EH (cell line): ENCODE measurements at regions not wholly inside any gene's neighbourhood (a gene's known extent, or its start where the extent isn't known, plus 50 kb on each side); places are given as distances from the start of the nearest gene placed in this dataset.
"Not testable (repeated sequence)": the region's sequence is repeated elsewhere in the genome, so short reads cannot be mapped to it uniquely, and the experiment has no call there.

Experiments
- DNase-seq: peaks from one replicate; pipeline ENCODE4 v3.0.0-alpha.2; 2015; ENCODE audit warnings: low read depth

GRCh38 chr7:80018941-80019808, 115.5 kb upstream of the GNAI1 start:
- peak; percentile 66 for DNase-seq

- peak; percentile 17 for DNase-seq
These were observed 117.4 kb upstream of the GNAI1 start for GRCh38 chr7:80017101-80017698.

- DNase-seq, result peak; percentile 63
These were observed 120.1 kb upstream of the GNAI1 start for GRCh38 chr7:80014511-80014910.

GRCh38 chr7:80008039-80008438, 126.6 kb upstream of the GNAI1 start:
- no peak for DNase-seq

- peak; percentile 65 for DNase-seq
These were observed 131.8 kb upstream of the GNAI1 start for GRCh38 chr7:80002865-80003264.

GRCh38 chr7:79998363-79998762, 136.3 kb upstream of the GNAI1 start:
- DNase-seq, result peak; percentile 49

GRCh38 chr7:79997345-79997744, 137.3 kb upstream of the GNAI1 start:
- no peak for DNase-seq

GRCh38 chr7:79995741-79996140, 138.9 kb upstream of the GNAI1 start:
- not testable (repeated sequence) for DNase-seq

- peak; percentile 88 for DNase-seq
These were observed 146.0 kb upstream of the GNAI1 start for GRCh38 chr7:79988653-79989052.

GRCh38 chr7:79984210-79984609, 150.4 kb upstream of the GNAI1 start:
- peak; percentile 86 for DNase-seq

GRCh38 chr7:79982141-79982770, 152.4 kb upstream of the GNAI1 start:
- peak; percentile 74 for DNase-seq

- DNase-seq, result no peak
These were observed 154.3 kb upstream of the GNAI1 start for GRCh38 chr7:79980376-79980775.

- DNase-seq, result peak; percentile 75
These were observed 155.2 kb upstream of the GNAI1 start for GRCh38 chr7:79979437-79979836.

- DNase-seq, result no peak
These were observed 157.2 kb upstream of the GNAI1 start for GRCh38 chr7:79977481-79977880.

- DNase-seq, result not testable (repeated sequence)
These were observed 158.0 kb upstream of the GNAI1 start for GRCh38 chr7:79976711-79977020.

- not testable (repeated sequence) for DNase-seq
These were observed 158.5 kb upstream of the GNAI1 start for GRCh38 chr7:79975986-79976710.

GRCh38 chr7:79973455-79973854, 161.2 kb upstream of the GNAI1 start:
- DNase-seq, result no peak

- no peak for DNase-seq
These were observed 163.6 kb upstream of the GNAI1 start for GRCh38 chr7:79971058-79971457.

GRCh38 chr7:79968894-79969293, 165.7 kb upstream of the GNAI1 start:
- no peak for DNase-seq

- DNase-seq, result no peak
These were observed 166.5 kb upstream of the GNAI1 start for GRCh38 chr7:79968077-79968648.

- no peak for DNase-seq
These were observed 168.7 kb upstream of the GNAI1 start for GRCh38 chr7:79965946-79966345.

GRCh38 chr7:79964463-79964862, 170.2 kb upstream of the GNAI1 start:
- no peak for DNase-seq
